MM.1S (cell line): ENCODE measurements at regions not wholly inside any gene's neighbourhood (a gene's known extent, or its start where the extent isn't known, plus 50 kb on each side); places are given as distances from the start of the nearest gene placed in this dataset.

Source experiments
- EZH2 ChIP-seq: fragments of 300-600 bp; sonication (generic); optimal IDR thresholded peaks from 2 replicates; pipeline ENCODE3; 2017; ENCODE audit warnings: low read depth, mild to moderate bottlenecking, antibody characterized with exemption, low read length, mixed read lengths
- TF ChIP-seq, protein P1 (sequence below): fragments of 300-600 bp; sonication (generic); IDR thresholded peaks from 2 replicates; pipeline ENCODE4 v1.5.1; 2016; ENCODE audit warnings: antibody characterized with exemption, low read length, mixed read lengths

DNA sequence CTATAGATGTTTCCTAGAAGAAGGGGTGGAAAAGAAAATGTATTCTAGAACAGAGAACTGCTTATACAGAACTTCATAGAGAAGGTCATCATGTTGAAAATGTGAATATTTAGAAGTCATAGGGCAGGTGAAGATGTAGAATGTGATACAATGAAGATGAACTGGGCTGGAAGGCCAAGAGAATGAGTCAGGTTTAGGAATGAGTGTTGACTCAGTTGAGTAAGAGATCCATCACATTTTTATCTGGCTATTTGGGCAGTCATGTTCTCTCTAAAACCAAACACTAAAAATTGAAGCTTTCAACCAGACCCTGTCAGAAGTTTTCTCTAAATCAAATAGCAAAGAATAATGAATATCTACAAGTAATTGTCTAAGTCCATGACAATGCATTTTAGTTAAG, 660.5 kb downstream of the KCNJ2 start:
- no peak for TF ChIP-seq EZH2
- TF ChIP-seq, protein P1, sequence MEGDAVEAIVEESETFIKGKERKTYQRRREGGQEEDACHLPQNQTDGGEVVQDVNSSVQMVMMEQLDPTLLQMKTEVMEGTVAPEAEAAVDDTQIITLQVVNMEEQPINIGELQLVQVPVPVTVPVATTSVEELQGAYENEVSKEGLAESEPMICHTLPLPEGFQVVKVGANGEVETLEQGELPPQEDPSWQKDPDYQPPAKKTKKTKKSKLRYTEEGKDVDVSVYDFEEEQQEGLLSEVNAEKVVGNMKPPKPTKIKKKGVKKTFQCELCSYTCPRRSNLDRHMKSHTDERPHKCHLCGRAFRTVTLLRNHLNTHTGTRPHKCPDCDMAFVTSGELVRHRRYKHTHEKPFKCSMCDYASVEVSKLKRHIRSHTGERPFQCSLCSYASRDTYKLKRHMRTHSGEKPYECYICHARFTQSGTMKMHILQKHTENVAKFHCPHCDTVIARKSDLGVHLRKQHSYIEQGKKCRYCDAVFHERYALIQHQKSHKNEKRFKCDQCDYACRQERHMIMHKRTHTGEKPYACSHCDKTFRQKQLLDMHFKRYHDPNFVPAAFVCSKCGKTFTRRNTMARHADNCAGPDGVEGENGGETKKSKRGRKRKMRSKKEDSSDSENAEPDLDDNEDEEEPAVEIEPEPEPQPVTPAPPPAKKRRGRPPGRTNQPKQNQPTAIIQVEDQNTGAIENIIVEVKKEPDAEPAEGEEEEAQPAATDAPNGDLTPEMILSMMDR = no peak
